Activated T-helper 17 cell treated with anti-CD3 and anti-CD28 coated beads, Interleukin-2, amount 50 U/mL, for 72 hours (primary cell): ENCODE measurements at regions not wholly inside any gene's neighbourhood (a gene's known extent, or its start where the extent isn't known, plus 50 kb on each side); places are given as distances from the start of the nearest gene placed in this dataset.

Source experiments
- ATAC-seq: fragments of 150-1000 bp; cut with Tn5 transposase; replicated peaks from 2 replicates; pipeline ENCODE4 v1.10.0; 2021; ENCODE audit warnings: mild to moderate bottlenecking, moderate library complexity
- H3K27ac Mint-ChIP-seq: one replicate; pipeline ENCODE4 v1.8.0; 2022; ENCODE audit warnings: mixed read lengths
- H3K27me3 Mint-ChIP-seq: one replicate; pipeline ENCODE4 v1.8.0; 2022; ENCODE audit warnings: mixed read lengths
- H3K36me3 Mint-ChIP-seq: one replicate; pipeline ENCODE4 v1.8.0; 2022; ENCODE audit warnings: low read depth, mild to moderate bottlenecking, mixed read lengths
- H3K4me1 Mint-ChIP-seq: one replicate; pipeline ENCODE4 v1.8.0; 2022; ENCODE audit warnings: mixed read lengths
- H3K4me3 Mint-ChIP-seq: one replicate; pipeline ENCODE4 v1.8.0; 2022; ENCODE audit warnings: mild to moderate bottlenecking, mixed read lengths
- H3K9me3 Mint-ChIP-seq: one replicate; pipeline ENCODE4 v1.8.0; 2022; ENCODE audit warnings: mixed read lengths

- Mint-ChIP-seq H3K27me3 (peaks cover 19% of the 10 kb centered on the region), H3K4me1 (no peaks in the 10 kb centered on the region), H3K27ac (no peak overlapping the region), H3K4me3 (no peak overlapping the region), H3K36me3 (no peaks in the 10 kb centered on the region), H3K9me3 (no peaks in the 10 kb centered on the region)
- ATAC-seq = no peak
Observed at GRCh38 chr22:48980409-48980808, 847.3 kb downstream of the BRD1 start.

GRCh38 chr22:48979482-48979881, 848.2 kb downstream of the BRD1 start:
- Mint-ChIP-seq H3K27me3 (peaks cover 20% of the 10 kb centered on the region), H3K4me3 (no peak overlapping the region), H3K27ac (no peak overlapping the region), H3K9me3 (no peaks in the 10 kb centered on the region), H3K36me3 (no peaks in the 10 kb centered on the region), H3K4me1 (no peaks in the 10 kb centered on the region)
- no peak for ATAC-seq

GRCh38 chr22:48976556-48977535, 850.8 kb downstream of the BRD1 start:
- H3K27ac Mint-ChIP-seq = no peak overlapping the region
- no peaks in the 10 kb centered on the region for H3K36me3 Mint-ChIP-seq
- H3K4me3 Mint-ChIP-seq = no peak overlapping the region
- no peaks in the 10 kb centered on the region for H3K9me3 Mint-ChIP-seq
- no peak for ATAC-seq
- no peaks in the 10 kb centered on the region for H3K4me1 Mint-ChIP-seq
- H3K27me3 Mint-ChIP-seq = peaks cover 23% of the 10 kb centered on the region

GRCh38 chr22:48975886-48976285, 851.8 kb downstream of the BRD1 start:
- Mint-ChIP-seq H3K4me3 (no peak overlapping the region), H3K4me1 (no peaks in the 10 kb centered on the region)
- no peak for ATAC-seq

GRCh38 chr22:48975316-48975741, 852.3 kb downstream of the BRD1 start:
- Mint-ChIP-seq H3K9me3 (no peaks in the 10 kb centered on the region), H3K4me3 (no peak overlapping the region), H3K4me1 (no peaks in the 10 kb centered on the region), H3K27me3 (peaks cover 25% of the 10 kb centered on the region), H3K36me3 (no peaks in the 10 kb centered on the region), H3K27ac (no peak overlapping the region)
- no peak for ATAC-seq

More at GRCh38 chr22:48975886-48976285, 851.8 kb downstream of the BRD1 start:
- Mint-ChIP-seq H3K27me3 (peaks cover 28% of the 10 kb centered on the region), H3K36me3 (no peaks in the 10 kb centered on the region), H3K9me3 (no peaks in the 10 kb centered on the region), H3K27ac (no peak overlapping the region)

GRCh38 chr22:48974443-48975315, 853.0 kb downstream of the BRD1 start:
- no peaks in the 10 kb centered on the region for H3K36me3 Mint-ChIP-seq
- H3K4me3 Mint-ChIP-seq = no peak overlapping the region
- H3K27ac Mint-ChIP-seq = no peak overlapping the region
- H3K4me1 Mint-ChIP-seq = no peaks in the 10 kb centered on the region
- H3K9me3 Mint-ChIP-seq = no peaks in the 10 kb centered on the region
- ATAC-seq = no peak
- H3K27me3 Mint-ChIP-seq = peaks cover 25% of the 10 kb centered on the region

- Mint-ChIP-seq H3K9me3 (no peaks in the 10 kb centered on the region), H3K4me3 (no peak overlapping the region), H3K4me1 (no peaks in the 10 kb centered on the region), H3K27me3 (peaks cover 21% of the 10 kb centered on the region), H3K36me3 (no peaks in the 10 kb centered on the region), H3K27ac (no peak overlapping the region)
- ATAC-seq = no peak
Observed at GRCh38 chr22:48973694-48974041, 854.0 kb downstream of the BRD1 start.

GRCh38 chr22:48972979-48973693, 854.5 kb downstream of the BRD1 start:
- Mint-ChIP-seq H3K36me3 (no peaks in the 10 kb centered on the region), H3K4me1 (no peaks in the 10 kb centered on the region), H3K4me3 (no peak overlapping the region), H3K27me3 (peaks cover 21% of the 10 kb centered on the region), H3K27ac (no peak overlapping the region), H3K9me3 (no peaks in the 10 kb centered on the region)
- ATAC-seq = no peak

- no peak overlapping the region for H3K27ac Mint-ChIP-seq
Observed at GRCh38 chr22:48968201-48968959, 859.3 kb downstream of the BRD1 start.

GRCh38 chr22:48963405-48963804, 864.3 kb downstream of the BRD1 start:
- Mint-ChIP-seq H3K9me3 (no peaks in the 10 kb centered on the region), H3K4me1 (no peaks in the 10 kb centered on the region), H3K27me3 (peaks cover 22% of the 10 kb centered on the region), H3K36me3 (no peaks in the 10 kb centered on the region), H3K4me3 (no peak overlapping the region), H3K27ac (no peak overlapping the region)
- ATAC-seq = no peak

More at GRCh38 chr22:48968201-48968959, 859.3 kb downstream of the BRD1 start:
- Mint-ChIP-seq H3K27me3 (peaks cover 14% of the 10 kb centered on the region), H3K9me3 (no peaks in the 10 kb centered on the region), H3K4me1 (no peaks in the 10 kb centered on the region), H3K36me3 (no peaks in the 10 kb centered on the region), H3K4me3 (no peak overlapping the region)
- no peak for ATAC-seq

GRCh38 chr22:48961705-48962104, 866.0 kb downstream of the BRD1 start:
- no peaks in the 10 kb centered on the region for H3K4me1 Mint-ChIP-seq
- H3K9me3 Mint-ChIP-seq = no peaks in the 10 kb centered on the region
- peaks cover 25% of the 10 kb centered on the region for H3K27me3 Mint-ChIP-seq
- no peaks in the 10 kb centered on the region for H3K36me3 Mint-ChIP-seq
- ATAC-seq = no peak
- no peak overlapping the region for H3K4me3 Mint-ChIP-seq
- no peak overlapping the region for H3K27ac Mint-ChIP-seq

- Mint-ChIP-seq H3K36me3 (no peaks in the 10 kb centered on the region), H3K27me3 (peaks cover 25% of the 10 kb centered on the region), H3K4me3 (no peak overlapping the region), H3K4me1 (no peaks in the 10 kb centered on the region), H3K27ac (no peak overlapping the region), H3K9me3 (no peaks in the 10 kb centered on the region)
- no peak for ATAC-seq
Observed at GRCh38 chr22:48960980-48961660, 866.6 kb downstream of the BRD1 start.

GRCh38 chr22:48960576-48960975, 867.1 kb downstream of the BRD1 start:
- H3K9me3 Mint-ChIP-seq = no peaks in the 10 kb centered on the region
- no peaks in the 10 kb centered on the region for H3K36me3 Mint-ChIP-seq
- no peaks in the 10 kb centered on the region for H3K4me1 Mint-ChIP-seq
- no peak for ATAC-seq
- H3K27ac Mint-ChIP-seq = no peak overlapping the region
- peaks cover 25% of the 10 kb centered on the region for H3K27me3 Mint-ChIP-seq
- H3K4me3 Mint-ChIP-seq = no peak overlapping the region
